ENCODE measurements at regions not wholly inside any gene's neighbourhood (a gene's known extent, or its start where the extent isn't known, plus 50 kb on each side); places are given as distances from the start of the nearest gene placed in this dataset.

DNA sequence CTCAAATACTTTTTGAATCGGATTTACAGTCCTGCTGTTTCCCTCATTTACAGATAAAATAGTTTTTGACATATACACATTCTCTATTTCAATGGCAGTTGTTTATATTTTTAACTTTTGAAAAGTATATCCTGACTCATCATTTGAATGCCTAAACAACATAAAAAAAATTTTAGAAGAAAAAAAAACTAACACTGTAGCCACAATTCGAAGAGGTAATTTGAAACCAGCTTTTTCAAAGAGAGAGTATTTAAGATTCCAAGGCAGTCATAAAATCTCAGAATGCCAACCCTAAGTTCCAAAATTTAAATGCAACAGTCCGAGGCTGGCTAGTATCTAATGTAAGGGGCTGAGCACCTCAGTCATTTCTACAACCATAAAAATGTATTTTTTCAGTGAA lies 626.8 kb downstream of the DNAH5 start:
- TF ChIP-seq, protein P1, sequence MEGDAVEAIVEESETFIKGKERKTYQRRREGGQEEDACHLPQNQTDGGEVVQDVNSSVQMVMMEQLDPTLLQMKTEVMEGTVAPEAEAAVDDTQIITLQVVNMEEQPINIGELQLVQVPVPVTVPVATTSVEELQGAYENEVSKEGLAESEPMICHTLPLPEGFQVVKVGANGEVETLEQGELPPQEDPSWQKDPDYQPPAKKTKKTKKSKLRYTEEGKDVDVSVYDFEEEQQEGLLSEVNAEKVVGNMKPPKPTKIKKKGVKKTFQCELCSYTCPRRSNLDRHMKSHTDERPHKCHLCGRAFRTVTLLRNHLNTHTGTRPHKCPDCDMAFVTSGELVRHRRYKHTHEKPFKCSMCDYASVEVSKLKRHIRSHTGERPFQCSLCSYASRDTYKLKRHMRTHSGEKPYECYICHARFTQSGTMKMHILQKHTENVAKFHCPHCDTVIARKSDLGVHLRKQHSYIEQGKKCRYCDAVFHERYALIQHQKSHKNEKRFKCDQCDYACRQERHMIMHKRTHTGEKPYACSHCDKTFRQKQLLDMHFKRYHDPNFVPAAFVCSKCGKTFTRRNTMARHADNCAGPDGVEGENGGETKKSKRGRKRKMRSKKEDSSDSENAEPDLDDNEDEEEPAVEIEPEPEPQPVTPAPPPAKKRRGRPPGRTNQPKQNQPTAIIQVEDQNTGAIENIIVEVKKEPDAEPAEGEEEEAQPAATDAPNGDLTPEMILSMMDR (conservative IDR thresholded peaks at IDR 0.05; ENCODE audit: low read length), result no peak
- no peak for TF ChIP-seq EZH2phosphoT487 (IDR thresholded peaks at IDR 0.05; ENCODE audit: borderline replicate concordance, low read depth, low read length)
